Left hindlimb (tissue), 1 donor: ENCODE measurements at regions not wholly inside any gene's neighbourhood (a gene's known extent, or its start where the extent isn't known, plus 50 kb on each side); places are given as distances from the start of the nearest gene placed in this dataset.
"Not testable (repeated sequence)": the region's sequence is repeated elsewhere in the genome, so short reads cannot be mapped to it uniquely, and the experiment has no call there.

ENCODE experiments used
- DNase-seq: peaks from one replicate; pipeline ENCODE4 v3.0.0-alpha.2; 2018

DNA sequence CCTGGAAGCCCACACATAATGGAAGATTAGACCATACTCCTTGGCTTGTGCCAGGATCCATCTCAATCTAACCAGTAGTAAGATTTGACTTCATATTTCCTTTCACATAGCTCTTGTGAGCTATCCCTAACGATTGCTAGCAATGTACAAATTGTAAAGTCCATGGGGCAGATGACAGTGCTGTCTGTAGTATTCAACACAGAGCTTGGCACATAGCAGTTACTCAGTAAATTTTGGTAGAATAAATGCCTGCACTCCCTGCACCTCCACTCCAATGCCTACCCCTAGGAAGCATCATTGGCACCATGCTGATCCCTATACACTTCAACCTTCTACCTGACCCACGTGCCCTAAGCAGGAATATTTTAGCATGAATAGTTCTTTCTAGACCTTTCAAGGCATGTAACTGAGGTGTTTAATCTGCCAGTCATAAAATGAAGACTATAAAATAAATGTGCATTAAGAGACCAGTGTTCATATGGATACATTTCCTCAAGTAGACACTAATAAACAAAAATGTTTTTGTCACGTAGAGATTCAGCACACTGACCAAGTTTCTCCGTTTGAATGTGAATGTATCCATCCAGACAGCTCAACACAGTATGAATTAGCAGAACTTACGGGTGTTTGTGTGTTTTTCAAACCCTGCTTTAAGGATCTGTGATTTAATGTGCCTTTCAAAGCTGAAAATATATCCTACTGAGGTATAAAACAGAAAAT, 98.8 kb downstream of the BMP4 start:
- DNase-seq, result no peak

DNA sequence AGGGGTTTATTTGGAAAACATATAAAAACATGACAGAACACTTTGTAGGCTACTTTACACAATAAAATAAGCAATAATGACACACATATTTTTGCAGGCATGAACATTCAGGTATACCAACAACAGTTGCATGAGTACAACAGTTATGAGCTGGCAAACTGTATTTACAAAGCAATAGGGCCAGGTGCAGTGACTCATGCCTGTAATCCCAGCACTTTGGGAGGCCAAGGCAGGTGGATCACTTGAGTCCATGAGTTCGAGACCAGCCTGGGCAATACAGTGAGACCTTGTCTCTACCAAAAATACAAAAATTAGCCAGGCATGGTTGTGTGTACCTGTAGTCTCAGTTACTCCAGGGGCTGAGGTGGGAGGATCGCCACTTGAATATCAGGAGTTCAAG, 101.1 kb downstream of the BMP4 start:
- no peak for DNase-seq

DNA sequence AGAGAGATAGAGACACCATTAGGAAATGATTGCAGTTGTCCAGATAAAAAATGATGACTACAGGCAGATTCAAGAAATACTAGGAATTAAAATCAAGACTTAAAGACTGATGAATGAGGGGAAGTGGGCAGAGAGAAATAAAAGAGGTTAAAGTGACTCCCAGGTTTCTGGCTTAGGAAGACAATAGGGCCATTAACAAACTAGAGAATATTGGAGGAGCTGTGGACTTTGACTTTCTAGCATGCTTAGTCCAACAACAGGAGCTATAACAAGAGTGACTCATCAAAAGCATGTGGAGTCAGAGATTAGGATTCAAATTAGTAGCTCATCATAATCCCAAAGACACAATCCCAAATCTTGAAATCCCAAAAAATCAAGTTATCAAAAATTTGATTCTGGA, 101.5 kb downstream of the BMP4 start:
- no peak for DNase-seq

- no peak for DNase-seq
These were observed 105.1 kb downstream of the BMP4 start for GRCh38 chr14:53851394-53852090.

DNA sequence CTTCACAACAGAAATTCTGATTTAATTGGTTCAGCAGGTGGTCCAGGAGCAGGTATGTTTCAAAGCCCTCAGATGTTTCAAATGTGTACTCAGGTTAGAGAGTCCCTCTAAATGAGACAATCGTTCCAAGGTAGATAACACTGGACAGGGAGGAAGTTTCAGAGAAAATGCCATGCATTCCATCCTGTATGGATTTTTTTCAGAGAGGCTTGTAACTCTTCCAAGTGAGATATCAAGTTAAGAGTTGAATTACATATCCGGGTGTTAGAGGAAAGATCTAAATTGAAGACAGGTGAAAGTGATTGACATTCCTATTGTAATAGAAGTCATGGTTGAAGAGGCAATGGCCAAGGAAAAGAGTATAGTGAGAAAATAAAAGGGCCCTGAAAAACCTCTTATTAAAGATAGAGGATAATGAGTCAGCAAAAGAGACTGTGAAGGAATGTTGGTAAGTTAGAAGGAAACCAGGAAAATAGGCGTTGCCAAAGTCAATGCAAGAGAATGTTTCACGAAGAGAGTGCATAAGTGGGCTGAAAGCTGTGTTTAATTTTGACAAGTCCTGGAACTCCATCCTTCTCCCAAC, 105.8 kb downstream of the BMP4 start:
- DNase-seq, result no peak

DNA sequence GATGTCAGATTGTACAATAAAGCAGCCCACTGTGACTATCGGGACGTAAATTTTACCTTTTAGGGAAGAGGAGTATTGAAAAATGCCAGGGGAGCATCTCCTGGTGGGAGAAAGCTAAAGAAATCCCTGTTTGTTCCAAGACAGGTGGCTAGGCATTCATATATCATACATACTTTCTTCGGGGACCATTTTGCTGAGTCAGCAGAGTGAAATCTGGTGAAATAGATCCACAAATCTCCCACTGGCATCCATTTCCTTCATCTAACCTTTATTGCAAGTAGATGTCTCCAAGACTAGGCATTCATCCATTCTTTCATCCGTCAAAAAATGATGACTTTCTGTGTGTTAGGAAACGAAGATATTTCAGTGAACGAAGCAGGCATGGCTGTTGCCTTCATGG, 107.1 kb downstream of the BMP4 start:
- no peak for DNase-seq

DNA sequence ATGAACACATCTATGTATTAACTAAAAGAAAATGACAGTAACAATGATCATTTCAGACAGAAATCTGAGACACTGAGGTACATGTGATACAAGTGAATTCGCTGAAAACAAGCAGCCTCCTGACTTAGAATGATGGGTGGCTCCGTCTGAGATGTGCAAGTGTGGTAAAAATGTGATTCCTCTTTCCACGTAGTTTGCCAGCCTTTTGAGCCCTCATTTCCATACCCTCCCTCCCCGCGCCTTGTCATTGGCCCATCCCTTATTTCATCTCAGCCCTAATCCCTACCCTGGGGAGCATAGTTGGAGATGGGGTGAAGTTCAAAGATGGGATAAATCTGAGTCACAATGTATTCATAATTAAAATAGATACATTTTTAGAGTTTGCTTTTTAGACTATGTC, 107.8 kb downstream of the BMP4 start:
- DNase-seq, result no peak

DNA sequence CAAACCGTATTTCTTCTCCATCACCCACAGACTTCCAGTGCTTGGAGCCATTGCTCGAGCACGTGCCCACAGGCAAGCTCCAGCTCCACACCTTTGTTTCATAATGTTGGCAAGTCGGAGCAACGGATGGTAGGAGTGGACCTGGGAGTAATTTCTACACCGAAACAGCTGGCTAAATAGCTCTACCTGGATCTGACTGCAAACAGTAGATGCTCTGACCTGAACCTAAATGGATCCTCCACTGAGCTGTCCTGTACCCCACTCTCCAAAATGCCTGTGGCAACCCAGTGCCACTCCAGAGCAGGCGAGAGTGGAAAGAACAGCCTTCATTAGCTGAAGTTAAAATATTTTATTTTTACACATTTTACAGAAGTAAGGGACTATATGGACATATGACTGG, 108.7 kb downstream of the BMP4 start:
- DNase-seq, result no peak

DNA sequence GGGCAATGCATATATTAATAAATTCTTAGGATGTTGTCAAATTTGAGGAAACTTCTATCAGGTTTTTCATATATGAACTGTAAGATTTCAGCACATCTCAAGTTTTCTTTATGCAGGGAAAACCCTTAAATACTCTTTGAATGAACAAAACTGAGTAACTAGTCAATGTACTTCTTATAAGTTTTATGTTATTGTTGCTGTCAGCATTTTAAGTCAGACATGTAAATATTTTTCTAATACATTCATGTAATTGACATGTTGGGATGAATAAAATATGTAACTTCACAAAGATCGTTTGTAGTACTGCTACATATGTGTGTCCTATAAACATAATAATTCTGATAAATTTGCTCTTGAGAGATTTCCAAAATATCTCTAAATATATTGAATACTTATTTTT, 109.6 kb downstream of the BMP4 start:
- DNase-seq, result no peak

DNA sequence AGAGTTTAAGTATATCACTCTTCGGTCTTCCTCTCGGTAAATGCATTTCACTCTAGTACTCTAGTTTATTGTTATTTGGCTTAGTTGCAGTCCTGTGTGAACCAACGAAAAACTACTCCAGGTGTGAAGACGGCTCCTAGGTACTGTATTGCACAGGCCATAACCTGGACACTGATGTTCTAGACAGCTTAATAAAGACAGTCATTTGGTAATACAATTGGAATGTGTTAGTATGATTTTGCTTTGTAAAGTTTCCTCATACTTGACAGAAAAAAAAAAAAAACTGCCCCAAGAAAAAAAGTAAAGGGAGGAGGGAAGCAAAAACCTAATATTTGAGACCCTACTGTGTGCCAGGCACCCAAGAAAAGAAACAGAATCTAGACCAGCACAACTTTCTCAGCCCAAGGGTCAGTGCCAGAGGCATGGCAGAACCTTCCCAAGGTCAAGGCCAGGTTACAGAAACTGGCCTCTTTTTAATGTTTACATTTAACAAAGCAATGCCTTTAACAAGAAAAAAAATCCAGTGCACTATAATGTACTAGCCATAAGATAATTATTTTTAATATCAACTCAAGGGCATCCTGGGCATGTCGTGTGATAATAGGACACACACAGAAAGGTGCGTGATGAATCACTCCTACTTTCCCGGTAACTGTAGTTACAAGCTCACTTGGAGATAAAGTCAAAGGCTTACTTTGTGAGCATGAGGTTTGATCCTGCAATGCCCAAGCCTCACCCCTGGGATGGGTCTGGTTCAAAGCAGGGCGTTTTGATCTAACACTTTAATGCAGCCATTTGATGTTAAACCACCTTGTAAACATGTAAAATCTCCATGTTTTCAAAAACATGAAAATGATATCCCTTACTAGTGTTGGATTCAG, 110.6 kb downstream of the BMP4 start:
- DNase-seq, result no peak

- no peak for DNase-seq
These were observed 113.7 kb downstream of the BMP4 start for GRCh38 chr14:53842938-53843337.

GRCh38 chr14:53841109-53842099, 115.2 kb downstream of the BMP4 start:
- no peak for DNase-seq

- no peak for DNase-seq
These were observed 116.2 kb downstream of the BMP4 start for GRCh38 chr14:53840444-53840843.

GRCh38 chr14:53838374-53838773, 118.3 kb downstream of the BMP4 start:
- no peak for DNase-seq

DNA sequence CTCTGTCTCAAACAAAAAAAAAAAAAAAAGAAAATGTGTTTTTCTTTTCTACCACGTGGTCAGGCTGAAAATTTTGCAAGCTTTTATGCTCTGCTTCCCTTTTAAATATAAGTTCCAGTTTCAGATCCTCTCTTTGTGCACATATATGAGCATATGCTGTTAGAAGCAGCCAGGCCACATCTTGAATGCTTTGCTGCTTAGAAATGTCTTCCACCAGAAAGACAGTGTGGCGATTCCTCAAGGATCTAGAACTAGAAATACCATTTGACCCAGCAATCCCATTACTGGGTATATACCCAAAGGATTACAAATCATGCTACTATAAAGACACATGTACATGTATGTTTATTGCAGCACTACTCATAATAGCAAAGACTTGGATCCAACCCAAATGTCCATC, 119.0 kb downstream of the BMP4 start:
- not testable (repeated sequence) for DNase-seq

DNA sequence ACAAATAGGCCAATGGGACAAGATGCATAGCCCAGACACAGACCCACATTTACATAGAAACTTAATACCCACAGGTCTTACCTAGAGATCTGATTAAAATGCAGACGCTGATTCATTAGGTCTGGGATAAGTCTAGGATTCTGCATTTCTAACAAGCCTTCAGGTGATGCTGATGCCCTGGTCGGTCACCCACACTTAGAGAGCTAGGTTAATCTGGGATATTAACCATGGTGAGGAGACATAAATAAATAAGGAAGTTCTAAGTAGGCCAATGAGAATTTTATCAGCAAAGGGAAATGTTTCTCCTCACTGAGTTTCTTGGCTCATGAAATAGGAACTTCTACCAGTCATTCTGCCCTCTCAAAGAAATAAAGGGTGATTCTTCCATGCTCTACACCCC, 120.1 kb downstream of the BMP4 start:
- no peak for DNase-seq

DNA sequence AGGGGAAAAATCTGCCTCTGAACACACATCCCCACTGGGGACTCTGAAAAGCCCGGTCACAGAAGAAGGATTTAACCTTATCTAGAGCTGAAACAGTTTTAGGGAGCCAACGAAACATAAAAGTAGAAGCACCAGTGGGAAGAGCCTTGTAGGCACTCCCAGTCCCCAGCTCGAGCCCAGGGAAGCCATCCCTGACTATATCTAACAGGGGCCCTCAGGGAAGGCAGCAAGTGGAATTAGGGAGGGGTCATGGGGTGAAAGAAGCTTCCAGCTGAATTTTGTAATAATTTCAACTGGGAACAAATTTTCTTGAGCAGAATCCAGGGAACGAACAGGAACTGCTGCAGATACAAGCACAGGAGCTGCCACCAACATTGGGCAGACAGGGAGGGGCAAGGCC, 127.8 kb downstream of the BMP4 start:
- DNase-seq, result no peak

- no peak for DNase-seq
These were observed 132.6 kb downstream of the BMP4 start for GRCh38 chr14:53824061-53824460.

GRCh38 chr14:53814392-53814791, 142.2 kb downstream of the BMP4 start:
- peak; percentile 56 for DNase-seq

DNA sequence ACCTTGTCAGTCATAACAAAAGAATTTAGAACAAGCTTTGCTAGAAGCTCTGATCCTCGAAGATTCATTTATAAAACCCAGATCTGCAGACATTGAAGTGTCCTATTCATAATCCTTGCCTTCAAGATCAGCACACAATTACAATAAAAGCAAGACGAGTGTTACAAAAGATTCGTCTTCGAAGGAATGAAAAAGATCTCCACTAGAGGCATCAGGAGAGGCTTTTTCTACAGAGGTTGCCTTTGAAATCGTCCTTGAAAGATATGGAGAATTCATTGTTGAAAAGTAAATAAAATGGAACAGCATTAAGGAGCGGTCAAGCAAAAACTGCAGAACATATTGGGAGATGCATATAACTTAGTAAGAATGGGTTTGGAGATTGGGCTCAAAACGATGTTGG, 146.4 kb downstream of the BMP4 start:
- no peak for DNase-seq

- no peak for DNase-seq
These were observed 148.6 kb downstream of the BMP4 start for GRCh38 chr14:53808042-53808441.

DNA sequence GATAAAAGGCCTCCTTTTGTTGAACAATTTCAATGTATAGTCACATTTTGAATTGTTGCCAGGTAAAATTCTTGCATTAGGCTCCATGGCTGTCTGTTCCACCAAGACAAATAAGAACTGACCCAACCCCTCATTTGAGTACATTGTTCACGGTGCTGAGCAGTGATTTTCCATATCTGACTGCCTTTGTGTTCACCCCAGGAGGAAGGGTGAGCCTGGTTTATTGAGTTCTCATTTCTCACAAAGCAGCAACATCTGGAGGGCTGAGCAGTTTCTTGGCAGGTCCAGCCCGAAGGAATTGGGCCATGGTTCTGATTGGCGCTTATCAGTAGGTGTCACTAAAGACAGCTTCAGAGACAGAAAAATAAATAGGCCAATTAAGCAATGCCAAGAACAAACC, 149.1 kb downstream of the BMP4 start:
- peak; percentile 26 for DNase-seq
